ENCODE measurements at regions not wholly inside any gene's neighbourhood (a gene's known extent, or its start where the extent isn't known, plus 50 kb on each side); places are given as distances from the start of the nearest gene placed in this dataset.

DNA sequence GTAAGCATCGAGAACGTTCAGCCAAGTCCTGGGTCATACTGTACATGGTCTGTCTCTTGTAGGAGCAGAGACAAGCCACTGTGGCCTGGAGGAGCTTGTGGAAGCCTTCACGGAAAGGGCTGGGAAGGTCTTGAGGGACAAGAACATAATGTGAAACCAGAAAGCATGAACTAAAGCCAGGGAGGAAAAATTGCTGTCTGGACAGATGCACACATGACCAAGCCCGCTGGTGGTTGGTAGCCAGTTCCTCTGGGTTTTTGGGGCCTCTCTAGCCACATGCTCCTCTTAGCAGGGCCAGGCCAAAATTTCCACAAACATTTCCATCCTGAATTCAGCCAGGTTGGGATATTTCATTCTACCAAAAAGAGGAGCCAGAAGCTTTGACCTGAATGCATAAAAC is 196.2 kb upstream of the SIX2 start:
- intact Hi-C loops (cut with DNase I) = no loop called here
- DNase-seq (ENCODE audit: extremely low spot score) = peak; percentile 80
- Histone ChIP-seq H3K4me3 (no peak overlapping the region), H3K9me3 (peaks cover 0 to 13% (median 6%) of the 10 kb centered on the region in 4 donors), H3K27ac (replicated peaks in 1 of 4) (no peak overlapping the region), H3K27me3 (peaks cover 0 to 6% (median 0%) of the 10 kb centered on the region in 4 donors), H3K36me3 (no peaks in the 10 kb centered on the region), H3K4me1 (no peaks in the 10 kb centered on the region)
- TF ChIP-seq EP300 (IDR thresholded peaks at IDR 0.05) (no peak), POLR2A (IDR thresholded peaks at IDR 0.05; ENCODE audit: low read depth) (no peak), POLR2AphosphoS5 (IDR thresholded peaks at IDR 0.05) (no peak)
- TF ChIP-seq, protein P1, sequence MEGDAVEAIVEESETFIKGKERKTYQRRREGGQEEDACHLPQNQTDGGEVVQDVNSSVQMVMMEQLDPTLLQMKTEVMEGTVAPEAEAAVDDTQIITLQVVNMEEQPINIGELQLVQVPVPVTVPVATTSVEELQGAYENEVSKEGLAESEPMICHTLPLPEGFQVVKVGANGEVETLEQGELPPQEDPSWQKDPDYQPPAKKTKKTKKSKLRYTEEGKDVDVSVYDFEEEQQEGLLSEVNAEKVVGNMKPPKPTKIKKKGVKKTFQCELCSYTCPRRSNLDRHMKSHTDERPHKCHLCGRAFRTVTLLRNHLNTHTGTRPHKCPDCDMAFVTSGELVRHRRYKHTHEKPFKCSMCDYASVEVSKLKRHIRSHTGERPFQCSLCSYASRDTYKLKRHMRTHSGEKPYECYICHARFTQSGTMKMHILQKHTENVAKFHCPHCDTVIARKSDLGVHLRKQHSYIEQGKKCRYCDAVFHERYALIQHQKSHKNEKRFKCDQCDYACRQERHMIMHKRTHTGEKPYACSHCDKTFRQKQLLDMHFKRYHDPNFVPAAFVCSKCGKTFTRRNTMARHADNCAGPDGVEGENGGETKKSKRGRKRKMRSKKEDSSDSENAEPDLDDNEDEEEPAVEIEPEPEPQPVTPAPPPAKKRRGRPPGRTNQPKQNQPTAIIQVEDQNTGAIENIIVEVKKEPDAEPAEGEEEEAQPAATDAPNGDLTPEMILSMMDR (IDR thresholded peaks at IDR 0.05) = no peak
- 92% methylated on average over 4 of the region's 4 CpGs for WGBS

DNA sequence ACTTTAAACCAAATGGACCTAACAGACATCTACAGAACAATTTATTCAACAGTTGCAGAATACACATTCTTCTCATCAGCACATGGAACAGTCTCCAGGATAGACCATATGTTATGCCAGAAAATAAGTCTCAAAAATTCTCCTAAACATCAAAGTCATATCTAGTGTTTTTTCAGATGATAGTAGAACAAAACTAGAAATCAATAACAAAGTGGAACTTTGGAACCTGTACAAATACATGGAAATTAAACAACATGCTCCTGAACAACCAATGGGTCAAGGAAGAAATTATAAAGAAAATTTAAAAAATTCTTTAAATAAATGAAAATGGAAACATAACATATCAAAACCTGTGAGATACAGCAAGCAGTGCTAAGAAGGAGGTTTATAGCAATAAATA is 194.1 kb upstream of the SIX2 start:
- no peak for DNase-seq (ENCODE audit: extremely low spot score)
- no peaks in the 10 kb centered on the region for H3K36me3 ChIP-seq
- no peak overlapping the region for H3K4me3 ChIP-seq
- no peaks in the 10 kb centered on the region for H3K4me1 ChIP-seq
- intact Hi-C loops (cut with DNase I) = no loop called here
- H3K27me3 ChIP-seq = peaks cover 0 to 6% (median 0%) of the 10 kb centered on the region in 4 donors
- TF ChIP-seq POLR2A (IDR thresholded peaks at IDR 0.05; ENCODE audit: low read depth) (no peak), EP300 (IDR thresholded peaks at IDR 0.05) (no peak), POLR2AphosphoS5 (IDR thresholded peaks at IDR 0.05) (no peak)
- TF ChIP-seq, protein P1 (IDR thresholded peaks at IDR 0.05) = no peak
- peaks cover 0 to 13% (median 6%) of the 10 kb centered on the region in 4 donors for H3K9me3 ChIP-seq
- no peak overlapping the region for H3K27ac ChIP-seq (replicated peaks in 1 of 4)

DNA sequence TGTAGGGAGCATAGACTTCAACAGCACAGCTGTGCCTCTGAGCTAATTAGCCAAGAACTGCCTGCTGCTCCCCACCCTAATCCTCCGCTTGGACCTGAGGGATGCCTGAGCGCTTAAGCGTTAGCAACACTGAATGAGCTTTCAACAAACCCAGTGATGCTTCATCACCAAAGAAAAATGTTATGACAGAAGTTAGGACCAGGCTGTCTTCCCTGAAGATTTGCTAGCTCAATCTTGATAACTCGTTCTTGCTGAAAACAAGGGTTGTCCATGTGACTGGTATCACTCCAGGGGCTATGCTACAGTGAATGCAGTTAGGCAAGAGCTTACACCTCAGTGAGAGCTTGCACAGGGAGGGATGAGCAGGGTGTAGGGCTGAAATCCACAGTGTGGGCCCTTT is 190.7 kb upstream of the SIX2 start:
- H3K36me3 ChIP-seq = no peaks in the 10 kb centered on the region
- TF ChIP-seq EP300 (IDR thresholded peaks at IDR 0.05) (no peak), POLR2AphosphoS5 (IDR thresholded peaks at IDR 0.05) (peak in 1 of 2 donors; percentile 5)
- TF ChIP-seq, protein P1 (IDR thresholded peaks at IDR 0.05) = no peak
- H3K9me3 ChIP-seq = peaks cover 0 to 13% (median 6%) of the 10 kb centered on the region in 4 donors
- 78% methylated on average over 4 of the region's 4 CpGs for WGBS
- H3K4me3 ChIP-seq = no peak overlapping the region
- H3K27ac ChIP-seq (replicated peaks in 1 of 4) = no peak overlapping the region
- H3K4me1 ChIP-seq = no peaks in the 10 kb centered on the region
- intact Hi-C loops (cut with DNase I) = no loop called here
- peaks cover 0 to 6% (median 0%) of the 10 kb centered on the region in 4 donors for H3K27me3 ChIP-seq
- DNase-seq (ENCODE audit: extremely low spot score) = peak; percentile 74

DNA sequence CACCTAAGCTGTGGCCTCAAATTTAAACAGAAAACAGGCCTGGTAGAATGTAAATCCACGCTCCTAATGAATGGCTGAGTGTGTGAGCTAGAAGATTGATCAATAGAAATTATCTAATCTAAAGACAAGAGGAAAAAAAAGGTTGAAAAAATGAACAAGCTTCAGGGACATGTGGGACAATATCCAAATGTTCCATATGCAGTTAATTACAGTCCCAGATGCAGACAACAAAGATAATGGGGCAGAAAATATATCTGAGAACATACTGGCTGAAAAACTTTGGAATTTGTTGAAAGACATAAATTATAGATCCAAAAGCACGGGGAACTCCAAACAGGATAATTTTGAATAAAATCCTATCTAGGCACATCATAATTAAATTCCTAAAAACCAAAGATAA is 186.7 kb upstream of the SIX2 start:
- H3K27ac ChIP-seq (replicated peaks in 1 of 4) = no peak overlapping the region
- no peak for DNase-seq (ENCODE audit: extremely low spot score)
- no peaks in the 10 kb centered on the region for H3K4me1 ChIP-seq
- no peak for TF ChIP-seq POLR2A (IDR thresholded peaks at IDR 0.05; ENCODE audit: low read depth)
- no peak for TF ChIP-seq POLR2AphosphoS5 (IDR thresholded peaks at IDR 0.05)
- TF ChIP-seq EP300 (IDR thresholded peaks at IDR 0.05) = no peak
- TF ChIP-seq, protein P1 (IDR thresholded peaks at IDR 0.05) = no peak
- no peaks in the 10 kb centered on the region for H3K36me3 ChIP-seq
- H3K4me3 ChIP-seq = no peak overlapping the region
- WGBS = 86% methylated on average over 2 of the region's 2 CpGs
- intact Hi-C loops (cut with DNase I) = no loop called here
- peaks cover 0 to 19% (median 0%) of the 10 kb centered on the region in 4 donors for H3K27me3 ChIP-seq
- H3K9me3 ChIP-seq = no peaks in the 10 kb centered on the region

DNA sequence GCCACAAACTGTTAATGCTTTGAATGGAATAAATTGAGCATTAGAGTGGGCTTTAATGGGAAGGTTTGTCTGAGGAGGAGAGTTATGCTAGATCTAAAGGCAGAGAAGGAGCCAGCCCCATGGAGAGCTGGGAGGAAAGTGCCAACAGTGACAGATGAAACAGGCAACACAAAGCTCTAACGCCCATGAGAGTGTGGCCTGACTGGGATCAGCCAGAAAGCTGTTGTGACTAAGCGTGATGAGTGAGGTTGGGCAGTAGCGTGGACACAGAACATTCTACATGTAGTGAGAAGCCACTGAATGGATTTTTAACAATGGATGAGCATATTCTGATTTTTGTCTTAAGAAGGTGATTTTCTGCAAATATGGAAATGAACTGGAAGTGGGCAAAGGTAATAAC is 185.3 kb upstream of the SIX2 start:
- Histone ChIP-seq H3K4me3 (no peak overlapping the region), H3K9me3 (no peaks in the 10 kb centered on the region), H3K4me1 (no peaks in the 10 kb centered on the region), H3K27me3 (peaks cover 0 to 23% (median 0%) of the 10 kb centered on the region in 4 donors), H3K27ac (replicated peaks in 1 of 4) (no peak overlapping the region), H3K36me3 (no peaks in the 10 kb centered on the region)
- intact Hi-C loops (cut with DNase I) = no loop called here
- TF ChIP-seq POLR2AphosphoS5 (IDR thresholded peaks at IDR 0.05) (no peak), POLR2A (IDR thresholded peaks at IDR 0.05; ENCODE audit: low read depth) (no peak), EP300 (IDR thresholded peaks at IDR 0.05) (no peak)
- TF ChIP-seq, protein P1 (IDR thresholded peaks at IDR 0.05) = no peak
- 85% methylated on average over 3 of the region's 3 CpGs for WGBS
- no peak for DNase-seq (ENCODE audit: extremely low spot score)

All from esophagus muscularis mucosa (tissue), 4 donors.